Activated B cell treated with CpG ODN at 0.5 μM for 24 hours (primary cell): ENCODE measurements at regions not wholly inside any gene's neighbourhood (a gene's known extent, or its start where the extent isn't known, plus 50 kb on each side); places are given as distances from the start of the nearest gene placed in this dataset.

ENCODE experiments used
- ATAC-seq: fragments of 200-7000 bp; cut with Tn5 transposase; one replicate; pipeline ENCODE4 v1.10.0; 2021; ENCODE audit warnings: low read depth, mild to moderate bottlenecking, moderate library complexity
- CTCF ChIA-PET: fragments of 350-600 bp; sonication (Branson Sonifier 250); formaldehyde crosslinking; loops from one replicate; lab custom pipeline; 2021; ENCODE audit warnings: antibody characterized with exemption; lab: Charles Lee
- POLR2A ChIA-PET: fragments of 350-600 bp; sonication (Branson Sonifier 250); formaldehyde crosslinking; loops from one replicate; lab custom pipeline; 2021; ENCODE audit warnings: antibody characterized with exemption; lab: Charles Lee
- DNase-seq: peaks from one replicate; pipeline ENCODE4 v3.0.0; 2022
- H3K27ac Mint-ChIP-seq: one replicate; pipeline ENCODE4 v1.8.0; 2020; ENCODE audit warnings: mixed read lengths
- H3K27me3 Mint-ChIP-seq: one replicate; pipeline ENCODE4 v1.8.0; 2021; ENCODE audit warnings: mixed read lengths
- H3K36me3 Mint-ChIP-seq: one replicate; pipeline ENCODE4 v1.8.0; 2021; ENCODE audit warnings: low read depth, mixed read lengths
- H3K4me1 Mint-ChIP-seq: one replicate; pipeline ENCODE4 v1.8.0; 2021; ENCODE audit warnings: mixed read lengths
- H3K4me3 Mint-ChIP-seq: one replicate; pipeline ENCODE4 v1.8.0; 2020; ENCODE audit warnings: mild to moderate bottlenecking, mixed read lengths
- H3K9me3 Mint-ChIP-seq: one replicate; pipeline ENCODE4 v1.8.0; 2020; ENCODE audit warnings: mixed read lengths
- CTCF ChIP-seq: fragments of 200-600 bp; IDR thresholded peaks from one replicate; pipeline ENCODE4 v1.8.0; 2022; ENCODE audit warnings: antibody characterized with exemption, mild to moderate bottlenecking
- intact Hi-C: fragments of 100-400 bp; cut with micrococcal nuclease; formaldehyde crosslinking; loops from one replicate; pipeline ENCODE4 v1.15.1; 2024

GRCh38 chr9:1492156-1492555 is 442.0 kb downstream of the DMRT2 start:
- intact Hi-C loops = no loop called here
- Mint-ChIP-seq H3K4me3 (no peak overlapping the region), H3K27ac (no peak overlapping the region), H3K27me3 (no peaks in the 10 kb centered on the region), H3K36me3 (no peaks in the 10 kb centered on the region), H3K4me1 (no peaks in the 10 kb centered on the region), H3K9me3 (peaks cover 7% of the 10 kb centered on the region)
- no peak for DNase-seq
- ChIA-PET CTCF (no interaction called here), POLR2A (no interaction called here)
- ATAC-seq = no peak
- TF ChIP-seq CTCF = no peak

GRCh38 chr9:1495282-1496030 is 445.3 kb downstream of the DMRT2 start:
- intact Hi-C loops = no loop called here
- ATAC-seq (no peak), DNase-seq (no peak)
- POLR2A ChIA-PET = no interaction called here
- H3K4me1 Mint-ChIP-seq = no peaks in the 10 kb centered on the region
- H3K36me3 Mint-ChIP-seq = no peaks in the 10 kb centered on the region
- H3K4me3 Mint-ChIP-seq = no peak overlapping the region
- H3K27me3 Mint-ChIP-seq = no peaks in the 10 kb centered on the region
- no peak for TF ChIP-seq CTCF
- no peaks in the 10 kb centered on the region for H3K9me3 Mint-ChIP-seq
- H3K27ac Mint-ChIP-seq = no peak overlapping the region
- CTCF ChIA-PET = no interaction called here

GRCh38 chr9:1505489-1505888 is 455.3 kb downstream of the DMRT2 start:
- POLR2A ChIA-PET = no interaction called here
- H3K4me3 Mint-ChIP-seq = no peak overlapping the region
- no peaks in the 10 kb centered on the region for H3K4me1 Mint-ChIP-seq
- H3K36me3 Mint-ChIP-seq = no peaks in the 10 kb centered on the region
- no peaks in the 10 kb centered on the region for H3K27me3 Mint-ChIP-seq
- ATAC-seq = no peak
- no peak for DNase-seq
- no peak for TF ChIP-seq CTCF
- CTCF ChIA-PET = no interaction called here
- intact Hi-C loops = no loop called here
- no peak overlapping the region for H3K27ac Mint-ChIP-seq
- H3K9me3 Mint-ChIP-seq = no peaks in the 10 kb centered on the region

- no peak for ATAC-seq
Observed at GRCh38 chr9:1510712-1511111, 460.6 kb downstream of the DMRT2 start.

GRCh38 chr9:1513105-1513504 is 462.9 kb downstream of the DMRT2 start:
- H3K27me3 Mint-ChIP-seq = no peaks in the 10 kb centered on the region
- DNase-seq (no peak), ATAC-seq (no peak)
- H3K4me1 Mint-ChIP-seq = no peaks in the 10 kb centered on the region
- H3K4me3 Mint-ChIP-seq = no peak overlapping the region
- no peak overlapping the region for H3K27ac Mint-ChIP-seq
- TF ChIP-seq CTCF = no peak
- H3K9me3 Mint-ChIP-seq = no peaks in the 10 kb centered on the region
- ChIA-PET CTCF (no interaction called here), POLR2A (no interaction called here)
- intact Hi-C loops = no loop called here
- no peaks in the 10 kb centered on the region for H3K36me3 Mint-ChIP-seq

More at GRCh38 chr9:1510712-1511111, 460.6 kb downstream of the DMRT2 start:
- Mint-ChIP-seq H3K9me3 (no peaks in the 10 kb centered on the region), H3K4me3 (no peak overlapping the region), H3K27ac (no peak overlapping the region), H3K36me3 (no peaks in the 10 kb centered on the region), H3K4me1 (no peaks in the 10 kb centered on the region), H3K27me3 (no peaks in the 10 kb centered on the region)
- DNase-seq = no peak
- intact Hi-C loops = no loop called here
- ChIA-PET CTCF (no interaction called here), POLR2A (no interaction called here)
- TF ChIP-seq CTCF = no peak
